ENCODE measurements at regions not wholly inside any gene's neighbourhood (a gene's known extent, or its start where the extent isn't known, plus 50 kb on each side); places are given as distances from the start of the nearest gene placed in this dataset.
"Not testable (repeated sequence)": the region's sequence is repeated elsewhere in the genome, so short reads cannot be mapped to it uniquely, and the experiment has no call there.

GRCh38 chr19:27972291-27973040 is 1240.5 kb downstream of the UQCRFS1 start:
- no peak for DNase-seq

GRCh38 chr19:27971869-27972268 is 1241.1 kb downstream of the UQCRFS1 start:
- DNase-seq = no peak

GRCh38 chr19:27971071-27971470 is 1241.9 kb downstream of the UQCRFS1 start:
- DNase-seq = no peak

- DNase-seq = no peak
Observed at GRCh38 chr19:27966390-27966816, 1246.5 kb downstream of the UQCRFS1 start.

GRCh38 chr19:27964185-27964584 is 1248.8 kb downstream of the UQCRFS1 start:
- no peak for DNase-seq

- no peak for DNase-seq
Observed at GRCh38 chr19:27962264-27962663, 1250.7 kb downstream of the UQCRFS1 start.

- DNase-seq = no peak
Observed at GRCh38 chr19:27955485-27956480, 1257.2 kb downstream of the UQCRFS1 start.

GRCh38 chr19:27942607-27943006 is 1270.3 kb downstream of the UQCRFS1 start:
- DNase-seq = not testable (repeated sequence)

GRCh38 chr19:27936139-27936538 is 1276.8 kb downstream of the UQCRFS1 start:
- no peak for DNase-seq

- no peak for DNase-seq
Observed at GRCh38 chr19:27935669-27936068, 1277.3 kb downstream of the UQCRFS1 start.

- DNase-seq = no peak
Observed at GRCh38 chr19:27929399-27929798, 1283.6 kb downstream of the UQCRFS1 start.

GRCh38 chr19:27925202-27925601 is 1287.7 kb downstream of the UQCRFS1 start:
- no peak for DNase-seq

GRCh38 chr19:27922970-27923369 is 1290.0 kb downstream of the UQCRFS1 start:
- no peak for DNase-seq

- DNase-seq = no peak
Observed at GRCh38 chr19:27920774-27921173, 1292.2 kb downstream of the UQCRFS1 start.

- DNase-seq = no peak
Observed at GRCh38 chr19:27918818-27919217, 1294.1 kb downstream of the UQCRFS1 start.

- DNase-seq = no peak
Observed at GRCh38 chr19:27911122-27911898, 1301.6 kb downstream of the UQCRFS1 start.

GRCh38 chr19:27909861-27910260 is 1303.1 kb downstream of the UQCRFS1 start:
- DNase-seq = no peak

- no peak for DNase-seq
Observed at GRCh38 chr19:27909185-27909840, 1303.6 kb downstream of the UQCRFS1 start.

- DNase-seq = no peak
Observed at GRCh38 chr19:27906081-27906480, 1306.9 kb downstream of the UQCRFS1 start.

- DNase-seq = no peak
Observed at GRCh38 chr19:27905074-27905473, 1307.9 kb downstream of the UQCRFS1 start.

- no peak for DNase-seq
Observed at GRCh38 chr19:27901078-27901477, 1311.9 kb downstream of the UQCRFS1 start.

- DNase-seq = no peak
Observed at GRCh38 chr19:27896091-27896490, 1316.9 kb downstream of the UQCRFS1 start.
